Aorta (tissue), 5 donors: ENCODE measurements at regions not wholly inside any gene's neighbourhood (a gene's known extent, or its start where the extent isn't known, plus 50 kb on each side); places are given as distances from the start of the nearest gene placed in this dataset.
"Not testable (repeated sequence)": the region's sequence is repeated elsewhere in the genome, so short reads cannot be mapped to it uniquely, and the experiment has no call there.

Experiments
- ATAC-seq: fragments of 200-7000 bp; cut with Tn5 transposase; one replicate; pipeline ENCODE4 v1.9.1; 2022; ENCODE audit warnings: moderate library complexity; ENCODE audit not compliant: low FRiP score
- DNase-seq, 2 donors: peaks; one replicate each; pipeline ENCODE4 v3.0.0-alpha.2; 2020
- H3K27ac ChIP-seq, 2 donors: one replicate each; pipeline ENCODE4 v1.5.1; 2013; ENCODE audit warnings: low read length in 2 of 2, mild to moderate bottlenecking in 2 of 2, moderate library complexity in 2 of 2, control low read depth in 1 of 2, inconsistent platforms in 1 of 2, low read depth in 1 of 2
- H3K27me3 ChIP-seq, 2 donors: one replicate each; pipeline ENCODE4 v1.6.1; 2013; ENCODE audit warnings: control low read depth in 1 of 2, low read length in 1 of 2, mild to moderate bottlenecking in 1 of 2, moderate library complexity in 1 of 2; ENCODE audit not compliant: insufficient read depth in 2 of 2, control insufficient read depth in 1 of 2
- H3K36me3 ChIP-seq, 2 donors: one replicate each; pipeline ENCODE4 v1.6.1; 2013; ENCODE audit warnings: control low read depth in 1 of 2, low read length in 1 of 2, mild to moderate bottlenecking in 1 of 2; ENCODE audit not compliant: insufficient read depth in 2 of 2, control insufficient read depth in 1 of 2
- H3K4me1 ChIP-seq, 2 donors: one replicate each; pipeline ENCODE4 v1.6.1; 2013; ENCODE audit warnings: low read length in 2 of 2, control low read depth in 1 of 2, mild to moderate bottlenecking in 1 of 2, moderate library complexity in 1 of 2; ENCODE audit not compliant: insufficient read depth in 2 of 2, control insufficient read depth in 1 of 2
- H3K4me3 ChIP-seq, 2 donors: one replicate each; pipeline ENCODE4 v1.5.1; 2013; ENCODE audit warnings: low read length in 2 of 2, control low read depth in 1 of 2, mild to moderate bottlenecking in 1 of 2
- H3K9me3 ChIP-seq: one replicate; pipeline ENCODE4 v1.6.1; 2013; ENCODE audit warnings: mild to moderate bottlenecking, low read length; ENCODE audit not compliant: control insufficient read depth
- WGBS, 2 donors: extraction: QIAGEN DNeasy Blood & Tissue Kit; methylation state at CpG; one replicate each; pipeline ENCODE4 v1.1.7; 2013; 5-methylcytosine and 5-hydroxymethylcytosine counted together
- intact Hi-C, 2 donors: fragments of 100-400 bp; cut with DNase I; formaldehyde crosslinking; loops; one replicate each; pipeline versions ENCODE4 v1.14.2 to v1.15.0; 2022
- donor health status: healthy with polysubstance abuse.
- donor health status: Bipolar disorder and iron deficiency.
- donor health status: DM: no; HTN: no; CAD: no.
- donor health status: DM: no; HTN: no; CAD: no.
- donor health status: DM: yes; HTN: yes; CAD: no.

- ATAC-seq, H3K9me3 ChIP-seq, H3K27ac ChIP-seq, H3K27me3 ChIP-seq, H3K4me1 ChIP-seq, DNase-seq, intact Hi-C loops, H3K4me3 ChIP-seq, H3K36me3 ChIP-seq: not testable (repeated sequence)
- 93 to 100% methylated on average over 1 of the region's 4 CpGs for WGBS, 2 donors
Observed at GRCh38 chr9:67529834-67530233, 328.9 kb upstream of the ANKRD20A1 start.

- H3K36me3 ChIP-seq, H3K4me1 ChIP-seq, H3K27me3 ChIP-seq, intact Hi-C loops, H3K9me3 ChIP-seq, H3K4me3 ChIP-seq, ATAC-seq, H3K27ac ChIP-seq, DNase-seq: not testable (repeated sequence)
- WGBS, 2 donors = no CpG with 5 or more reads among the region's 5 CpGs
Observed at GRCh38 chr9:67516938-67517337, 341.8 kb upstream of the ANKRD20A1 start.

- H3K36me3 ChIP-seq, H3K27me3 ChIP-seq, ATAC-seq, H3K4me1 ChIP-seq, H3K27ac ChIP-seq, H3K4me3 ChIP-seq, H3K9me3 ChIP-seq, DNase-seq, intact Hi-C loops: not testable (repeated sequence)
- no CpG with 5 or more reads among the region's 10 CpGs for WGBS, 2 donors
Observed at GRCh38 chr9:67514587-67514986, 344.1 kb upstream of the ANKRD20A1 start.

DNA sequence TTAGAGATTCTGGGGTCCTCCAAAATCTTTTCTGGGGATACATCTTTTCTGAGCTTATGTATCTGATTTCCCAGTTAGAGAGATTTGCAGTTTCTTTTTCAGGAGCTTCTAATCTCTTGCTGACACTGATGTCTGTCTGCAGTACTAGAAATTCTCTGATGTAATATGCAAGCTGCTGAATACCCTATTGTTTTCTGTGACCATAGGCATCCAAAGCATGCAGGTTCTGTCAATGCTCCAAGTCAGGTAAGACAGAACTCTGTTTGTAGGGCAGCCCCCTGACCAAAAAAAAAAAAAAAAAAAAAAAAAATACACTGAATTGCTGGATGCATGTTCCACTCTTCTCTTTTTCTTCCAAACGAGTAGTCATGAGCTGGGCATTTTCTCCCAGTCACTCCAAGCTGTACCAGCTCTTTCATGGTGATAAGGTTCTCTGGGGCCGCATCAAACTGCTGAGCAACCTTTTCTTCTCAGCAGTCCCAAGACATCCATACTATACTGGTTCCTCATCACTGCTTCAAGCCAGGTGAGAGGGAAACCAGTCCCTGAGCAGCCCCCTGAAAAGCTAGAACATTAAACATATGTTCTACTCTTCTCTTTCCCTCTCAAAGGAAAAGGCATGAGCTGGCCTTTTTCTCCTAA, 354.9 kb upstream of the ANKRD20A1 start:
- ATAC-seq, H3K4me3 ChIP-seq, H3K36me3 ChIP-seq, DNase-seq, H3K27ac ChIP-seq, intact Hi-C loops, H3K9me3 ChIP-seq, H3K27me3 ChIP-seq, H3K4me1 ChIP-seq: not testable (repeated sequence)
- WGBS, 2 donors = no CpG with 5 or more reads among the region's 2 CpGs

DNA sequence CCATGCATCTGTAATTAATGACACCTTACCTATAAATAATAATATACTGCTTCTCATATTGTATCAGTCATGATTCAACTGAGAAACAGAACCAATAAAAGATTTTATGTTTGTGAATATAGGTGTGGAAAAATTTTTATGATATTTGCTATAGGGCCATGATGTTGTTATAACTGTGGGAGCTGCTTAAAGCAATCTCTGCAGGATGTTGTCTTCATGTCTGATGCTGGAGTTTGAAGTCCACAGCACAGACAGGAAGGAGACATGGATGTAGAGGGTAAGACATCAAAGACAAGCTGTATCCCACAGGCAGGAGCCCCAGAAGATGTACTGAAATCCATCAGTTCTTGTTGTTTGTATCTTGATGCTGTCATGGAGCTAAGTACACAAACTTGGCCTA, 366.7 kb upstream of the ANKRD20A1 start:
- intact Hi-C loops, ATAC-seq, H3K9me3 ChIP-seq, H3K4me3 ChIP-seq, H3K4me1 ChIP-seq, DNase-seq, H3K36me3 ChIP-seq, H3K27ac ChIP-seq, H3K27me3 ChIP-seq: not testable (repeated sequence)

GRCh38 chr9:67477465-67477864, 381.3 kb upstream of the ANKRD20A1 start:
- DNase-seq, H3K9me3 ChIP-seq, ATAC-seq, intact Hi-C loops, H3K36me3 ChIP-seq, H3K4me3 ChIP-seq, H3K4me1 ChIP-seq, H3K27ac ChIP-seq, H3K27me3 ChIP-seq: not testable (repeated sequence)
- WGBS, 2 donors = 60% methylated on average over 1 of the region's 4 CpGs; no CpG with 5 or more reads in 1 of the 2 donors

GRCh38 chr9:67470739-67471138, 388.0 kb upstream of the ANKRD20A1 start:
- intact Hi-C loops, H3K9me3 ChIP-seq, H3K27me3 ChIP-seq, ATAC-seq, H3K36me3 ChIP-seq, H3K4me3 ChIP-seq, H3K4me1 ChIP-seq, H3K27ac ChIP-seq, DNase-seq: not testable (repeated sequence)
- WGBS, 2 donors = no CpG with 5 or more reads among the region's 5 CpGs

DNA sequence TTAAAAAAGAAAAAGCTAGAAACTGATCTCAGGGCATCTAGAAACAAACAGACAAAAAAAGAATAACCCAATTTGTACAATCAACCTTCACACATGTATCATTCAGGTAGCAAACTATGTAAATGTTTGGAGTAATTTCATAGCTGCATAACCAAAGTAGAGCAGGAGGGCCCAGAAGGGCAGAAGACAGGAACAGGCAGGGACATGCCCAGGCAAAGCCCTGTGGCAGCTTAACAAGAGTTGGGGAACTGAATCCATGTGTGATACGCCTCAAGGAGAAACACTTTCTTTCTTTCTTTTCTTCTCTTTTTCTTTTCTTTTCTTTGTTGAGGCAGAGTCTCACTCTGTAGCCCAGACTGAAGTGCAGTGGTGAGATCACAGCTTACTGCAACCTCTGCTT, 390.4 kb upstream of the ANKRD20A1 start:
- H3K4me3 ChIP-seq, H3K27me3 ChIP-seq, H3K36me3 ChIP-seq, H3K4me1 ChIP-seq, H3K9me3 ChIP-seq, ATAC-seq, H3K27ac ChIP-seq, DNase-seq, intact Hi-C loops: not testable (repeated sequence)
- no CpG with 5 or more reads among the region's 1 CpG for WGBS, 2 donors

- intact Hi-C loops, DNase-seq, H3K36me3 ChIP-seq, H3K27me3 ChIP-seq, H3K9me3 ChIP-seq, H3K4me1 ChIP-seq, H3K4me3 ChIP-seq, H3K27ac ChIP-seq: not testable (repeated sequence)
- WGBS, 2 donors = no CpG with 5 or more reads among the region's 25 CpGs
- ATAC-seq = peak; percentile 36
Observed at GRCh38 chr9:67461796-67462757, 396.7 kb upstream of the ANKRD20A1 start.
